ENCODE measurements at regions not wholly inside any gene's neighbourhood (a gene's known extent, or its start where the extent isn't known, plus 50 kb on each side); places are given as distances from the start of the nearest gene placed in this dataset.
"Not testable (repeated sequence)": the region's sequence is repeated elsewhere in the genome, so short reads cannot be mapped to it uniquely, and the experiment has no call there.

DNA sequence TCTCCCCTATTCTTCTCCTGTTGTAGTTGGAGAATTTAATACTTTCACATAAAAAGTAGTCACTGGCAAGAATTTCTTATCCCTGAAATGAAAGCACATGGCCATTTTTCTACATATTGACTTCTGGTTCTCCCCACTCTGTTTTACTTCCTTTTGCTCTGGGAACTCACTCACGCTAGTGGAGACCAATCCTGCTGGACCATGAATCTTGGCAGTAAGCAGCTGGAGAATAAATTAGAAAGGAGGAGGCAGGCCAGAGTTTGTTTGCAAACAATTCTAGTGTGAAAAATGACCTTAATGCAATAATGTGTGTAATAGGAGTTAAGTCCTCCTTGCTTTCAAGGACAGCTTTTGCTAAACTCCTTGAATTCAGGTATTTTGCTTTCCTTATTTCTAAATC lies 412.3 kb upstream of the CHORDC1 start:
- Histone ChIP-seq H3K27me3 (ENCODE audit: control insufficient read depth, insufficient read depth, low read length) (no peaks in the 10 kb centered on the region), H3K4me3 (ENCODE audit: low read depth, low read length) (no peak overlapping the region), H3K36me3 (ENCODE audit: control insufficient read depth, insufficient read depth, low read length) (no peaks in the 10 kb centered on the region)
- TF ChIP-seq, protein P1, sequence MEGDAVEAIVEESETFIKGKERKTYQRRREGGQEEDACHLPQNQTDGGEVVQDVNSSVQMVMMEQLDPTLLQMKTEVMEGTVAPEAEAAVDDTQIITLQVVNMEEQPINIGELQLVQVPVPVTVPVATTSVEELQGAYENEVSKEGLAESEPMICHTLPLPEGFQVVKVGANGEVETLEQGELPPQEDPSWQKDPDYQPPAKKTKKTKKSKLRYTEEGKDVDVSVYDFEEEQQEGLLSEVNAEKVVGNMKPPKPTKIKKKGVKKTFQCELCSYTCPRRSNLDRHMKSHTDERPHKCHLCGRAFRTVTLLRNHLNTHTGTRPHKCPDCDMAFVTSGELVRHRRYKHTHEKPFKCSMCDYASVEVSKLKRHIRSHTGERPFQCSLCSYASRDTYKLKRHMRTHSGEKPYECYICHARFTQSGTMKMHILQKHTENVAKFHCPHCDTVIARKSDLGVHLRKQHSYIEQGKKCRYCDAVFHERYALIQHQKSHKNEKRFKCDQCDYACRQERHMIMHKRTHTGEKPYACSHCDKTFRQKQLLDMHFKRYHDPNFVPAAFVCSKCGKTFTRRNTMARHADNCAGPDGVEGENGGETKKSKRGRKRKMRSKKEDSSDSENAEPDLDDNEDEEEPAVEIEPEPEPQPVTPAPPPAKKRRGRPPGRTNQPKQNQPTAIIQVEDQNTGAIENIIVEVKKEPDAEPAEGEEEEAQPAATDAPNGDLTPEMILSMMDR (IDR thresholded peaks at IDR 0.05; ENCODE audit: insufficient read depth, low read length, poor library complexity, severe bottlenecking): no peak
- DNase-seq (ENCODE audit: low read depth): no peak

DNA sequence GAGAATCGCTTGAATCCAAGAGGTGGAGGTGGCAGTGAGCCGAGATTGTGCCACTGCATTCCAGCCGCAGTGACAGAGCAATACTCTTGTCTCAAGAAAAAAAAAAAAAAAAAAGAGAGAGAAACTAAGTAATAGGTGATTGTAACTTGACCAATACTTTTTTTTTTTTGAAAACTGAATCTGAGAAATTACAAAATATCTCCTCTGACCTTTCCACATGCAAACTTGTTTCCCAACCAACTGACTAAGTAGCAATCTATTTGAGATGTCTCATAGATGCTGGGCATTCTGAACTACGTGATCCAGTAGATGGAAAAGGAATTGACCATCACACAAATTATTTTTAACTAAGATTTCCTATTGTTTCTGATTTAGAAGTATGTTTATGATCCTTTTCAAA lies 407.3 kb upstream of the CHORDC1 start:
- no peak overlapping the region for H3K4me3 ChIP-seq (ENCODE audit: low read depth, low read length)
- no peaks in the 10 kb centered on the region for H3K27me3 ChIP-seq (ENCODE audit: control insufficient read depth, insufficient read depth, low read length)
- DNase-seq (ENCODE audit: low read depth): no peak
- TF ChIP-seq, protein P1 (IDR thresholded peaks at IDR 0.05; ENCODE audit: insufficient read depth, low read length, poor library complexity, severe bottlenecking): no peak
- no peaks in the 10 kb centered on the region for H3K36me3 ChIP-seq (ENCODE audit: control insufficient read depth, insufficient read depth, low read length)

DNA sequence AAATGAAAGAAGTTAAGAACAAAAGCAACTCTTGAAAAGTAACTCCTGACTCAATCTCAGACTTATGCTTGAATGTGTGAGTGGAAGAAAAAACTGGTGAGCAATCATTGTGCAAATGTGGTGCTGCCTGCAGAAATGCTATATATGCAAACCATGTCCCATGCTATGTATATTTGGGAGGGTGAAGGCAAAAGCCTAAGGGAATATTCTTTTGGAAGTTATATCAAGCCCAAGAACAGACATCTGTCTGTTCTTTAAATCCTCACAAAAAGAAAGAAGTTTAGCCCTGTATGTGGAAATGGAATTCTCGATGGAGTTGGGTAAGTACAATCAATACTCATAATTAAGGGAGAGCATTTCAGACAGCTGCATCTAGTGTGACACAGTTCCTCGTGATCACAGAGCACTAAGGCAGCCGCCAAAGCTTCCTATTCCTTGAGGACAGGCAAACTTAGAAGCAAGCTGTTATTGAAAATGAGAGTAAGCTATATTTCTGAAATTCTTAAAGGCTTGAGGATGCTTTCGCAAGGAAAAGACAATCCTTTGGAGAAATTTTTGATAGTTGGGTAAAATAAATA lies 406.5 kb upstream of the CHORDC1 start:
- TF ChIP-seq, protein P1 (IDR thresholded peaks at IDR 0.05; ENCODE audit: insufficient read depth, low read length, poor library complexity, severe bottlenecking): no peak
- no peaks in the 10 kb centered on the region for H3K27me3 ChIP-seq (ENCODE audit: control insufficient read depth, insufficient read depth, low read length)
- DNase-seq (ENCODE audit: low read depth): no peak
- H3K36me3 ChIP-seq (ENCODE audit: control insufficient read depth, insufficient read depth, low read length): no peaks in the 10 kb centered on the region
- H3K4me3 ChIP-seq (ENCODE audit: low read depth, low read length): no peak overlapping the region

DNA sequence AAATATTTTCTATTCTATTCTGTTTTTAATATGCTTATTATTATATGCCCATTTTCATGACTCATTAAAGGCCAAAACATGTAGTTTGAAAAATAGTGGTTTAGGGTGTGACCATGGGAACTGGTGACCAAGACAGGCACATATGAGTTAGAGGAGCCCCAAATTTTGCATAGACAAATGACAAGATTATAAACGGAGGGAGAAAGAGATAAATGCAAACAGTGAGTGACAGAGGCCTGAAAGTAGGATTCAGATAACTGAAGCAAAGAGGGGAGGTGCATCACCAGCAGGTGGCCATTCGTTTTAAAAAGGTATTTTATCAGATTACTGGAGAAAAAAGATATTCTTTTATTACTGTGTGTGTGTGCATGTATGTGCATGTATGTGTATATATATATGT lies 391.5 kb upstream of the CHORDC1 start:
- DNase-seq (ENCODE audit: low read depth): no peak
- no peaks in the 10 kb centered on the region for H3K27me3 ChIP-seq (ENCODE audit: control insufficient read depth, insufficient read depth, low read length)
- TF ChIP-seq, protein P1 (IDR thresholded peaks at IDR 0.05; ENCODE audit: insufficient read depth, low read length, poor library complexity, severe bottlenecking): no peak
- H3K36me3 ChIP-seq (ENCODE audit: control insufficient read depth, insufficient read depth, low read length): no peaks in the 10 kb centered on the region
- no peak overlapping the region for H3K4me3 ChIP-seq (ENCODE audit: low read depth, low read length)

DNA sequence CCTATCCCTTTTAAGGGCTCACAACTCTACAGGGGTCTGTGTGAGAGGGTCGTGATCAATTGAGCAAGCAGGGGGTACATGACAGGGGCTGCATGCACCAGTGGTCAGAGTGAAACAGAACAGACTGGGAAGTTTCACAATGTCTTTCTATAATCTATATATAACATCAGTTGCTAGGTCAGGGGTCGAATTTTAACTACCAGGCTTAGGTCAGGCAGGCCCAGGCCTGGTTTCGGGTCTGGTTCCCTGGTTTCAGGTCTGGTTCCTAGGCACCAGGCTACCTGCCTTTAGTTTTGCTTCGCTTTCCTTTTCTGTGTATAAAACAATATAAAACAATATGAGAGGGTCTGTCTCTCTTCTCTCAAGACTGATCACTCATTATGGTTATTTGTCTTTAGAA lies 390.2 kb upstream of the CHORDC1 start:
- not testable (repeated sequence) for H3K36me3 ChIP-seq (ENCODE audit: control insufficient read depth, insufficient read depth, low read length); H3K4me3 ChIP-seq (ENCODE audit: low read depth, low read length); DNase-seq (ENCODE audit: low read depth); H3K27me3 ChIP-seq (ENCODE audit: control insufficient read depth, insufficient read depth, low read length)

DNA sequence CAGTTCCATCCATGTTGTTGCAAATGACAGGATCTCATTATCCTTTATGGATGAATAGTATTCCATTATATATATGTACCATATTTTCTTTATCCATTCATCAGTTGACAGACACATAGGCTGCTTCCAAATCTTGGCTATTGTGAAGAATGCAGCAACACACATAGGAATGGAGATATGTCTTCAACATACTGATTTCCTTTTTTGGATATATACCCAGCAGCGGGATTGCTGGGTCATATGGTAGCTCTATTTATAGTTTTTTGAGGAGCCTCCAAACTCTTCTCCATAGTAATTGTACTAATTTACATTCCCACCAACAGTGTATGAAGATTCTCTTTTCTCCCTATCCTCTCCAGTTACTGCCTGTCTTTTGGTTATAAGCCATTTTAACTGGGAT lies 383.9 kb upstream of the CHORDC1 start:
- Histone ChIP-seq H3K27me3 (ENCODE audit: control insufficient read depth, insufficient read depth, low read length) (no peaks in the 10 kb centered on the region), H3K4me3 (ENCODE audit: low read depth, low read length) (no peak overlapping the region), H3K36me3 (ENCODE audit: control insufficient read depth, insufficient read depth, low read length) (no peaks in the 10 kb centered on the region)
- no peak for DNase-seq (ENCODE audit: low read depth)
- TF ChIP-seq, protein P1 (IDR thresholded peaks at IDR 0.05; ENCODE audit: insufficient read depth, low read length, poor library complexity, severe bottlenecking): no peak

Measured in kidney epithelial cell (primary cell).